ENCODE measurements at regions not wholly inside any gene's neighbourhood (a gene's known extent, or its start where the extent isn't known, plus 50 kb on each side); places are given as distances from the start of the nearest gene placed in this dataset.
"Not testable (repeated sequence)": the region's sequence is repeated elsewhere in the genome, so short reads cannot be mapped to it uniquely, and the experiment has no call there.

DNA sequence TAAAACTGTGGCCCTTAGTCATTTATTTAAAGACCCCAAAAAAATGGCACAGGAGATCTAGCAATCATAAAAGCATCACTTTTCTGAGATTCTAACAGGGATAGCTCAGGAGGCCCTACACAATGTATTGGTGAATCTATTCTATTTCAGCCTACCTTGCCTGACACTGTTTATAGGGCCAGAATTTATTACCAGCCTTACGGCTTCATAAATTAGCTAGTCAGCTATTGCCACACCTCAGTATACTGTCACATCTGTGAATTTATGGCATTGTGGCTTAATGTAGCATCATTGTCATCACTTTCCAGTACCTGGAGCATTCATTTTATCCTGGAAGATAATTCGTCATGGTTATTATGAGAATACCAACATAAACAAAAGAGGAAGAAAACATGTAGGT, 121.2 kb upstream of the ERG start:
- no peak for DNase-seq

DNA sequence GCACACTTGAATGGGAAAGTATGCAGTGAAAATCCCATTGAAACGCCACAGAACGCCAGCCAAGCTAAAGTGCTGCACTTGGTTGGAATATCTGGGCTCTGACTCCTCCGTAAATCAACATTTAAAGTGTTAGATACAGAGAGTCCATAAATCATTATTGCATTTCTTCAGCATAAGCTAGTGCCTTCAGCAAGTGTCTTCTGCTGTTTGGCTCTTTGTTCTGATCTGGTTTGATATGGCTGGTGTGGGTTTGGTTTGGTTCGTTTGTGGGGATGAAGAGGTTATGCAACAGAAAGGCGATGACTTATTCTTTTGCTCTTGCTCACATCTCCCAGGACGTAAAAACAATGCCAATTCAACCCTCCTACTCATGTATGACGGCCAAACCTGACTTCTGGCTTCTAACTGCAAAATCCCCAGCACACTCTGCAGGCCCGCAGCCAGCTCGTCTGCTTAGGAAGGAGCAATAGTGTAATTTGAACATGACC, 121.8 kb upstream of the ERG start:
- DNase-seq, result peak; percentile 24

DNA sequence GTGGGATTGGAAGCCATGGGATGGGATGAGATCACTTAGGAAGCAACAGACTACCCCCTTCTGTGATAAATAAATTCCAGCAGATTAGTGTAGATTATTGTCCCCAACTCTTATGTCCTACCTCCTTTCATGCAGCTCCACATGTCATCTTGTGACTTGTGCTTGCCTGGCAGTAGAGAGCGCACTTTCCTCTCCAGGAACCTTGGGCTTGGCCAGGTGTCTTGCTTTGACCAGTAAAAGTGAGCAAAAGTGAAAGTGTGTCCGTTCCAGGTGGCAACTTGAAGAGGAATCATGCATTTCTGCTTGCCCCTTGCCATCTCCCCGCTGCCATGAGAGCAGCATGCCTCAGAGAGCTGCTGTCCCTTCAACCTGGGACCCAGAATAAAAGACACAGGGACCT, 122.9 kb upstream of the ERG start:
- no peak for DNase-seq

DNA sequence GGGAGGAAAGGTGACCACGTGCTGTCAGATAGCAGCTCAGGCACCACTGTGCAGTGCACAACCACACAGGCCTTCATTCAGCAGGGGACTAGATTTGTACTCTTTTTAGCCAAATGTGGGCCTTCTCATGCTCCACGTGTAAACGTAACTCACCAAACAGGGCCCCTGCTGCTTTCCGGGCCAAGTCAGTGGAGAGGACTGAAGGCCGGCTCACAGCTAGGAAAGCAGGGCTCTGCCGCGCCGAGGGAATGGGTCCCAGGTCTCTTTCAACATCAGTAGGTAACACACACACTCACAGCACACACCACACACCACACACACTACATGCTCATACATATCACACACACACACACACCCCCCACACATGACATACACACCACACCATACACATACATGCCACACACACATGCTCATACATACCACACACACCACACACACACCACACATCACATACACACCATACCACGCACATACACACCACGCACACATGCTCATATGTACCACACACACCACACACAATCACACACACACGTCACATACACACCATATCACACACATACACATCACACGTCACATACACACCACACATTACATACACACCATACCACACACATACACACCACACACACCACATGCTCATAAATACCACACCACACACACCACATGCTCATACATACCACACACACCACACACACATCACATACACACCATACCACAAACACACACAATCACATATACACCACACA, 124.0 kb upstream of the ERG start:
- no peak for DNase-seq

DNA sequence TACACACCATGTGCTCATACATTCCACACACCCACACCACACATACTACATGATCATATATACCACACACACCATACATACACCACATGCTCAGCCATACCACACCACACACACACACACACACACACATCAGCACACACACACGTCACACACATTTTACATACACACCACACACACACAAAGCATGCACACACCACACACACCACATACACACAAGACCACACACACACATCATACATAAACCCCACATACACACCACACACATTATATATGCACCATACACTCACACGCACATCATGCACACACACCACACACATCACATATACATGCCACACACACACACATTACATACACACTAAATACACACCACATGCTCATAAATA, 124.5 kb upstream of the ERG start:
- DNase-seq, result no peak

DNA sequence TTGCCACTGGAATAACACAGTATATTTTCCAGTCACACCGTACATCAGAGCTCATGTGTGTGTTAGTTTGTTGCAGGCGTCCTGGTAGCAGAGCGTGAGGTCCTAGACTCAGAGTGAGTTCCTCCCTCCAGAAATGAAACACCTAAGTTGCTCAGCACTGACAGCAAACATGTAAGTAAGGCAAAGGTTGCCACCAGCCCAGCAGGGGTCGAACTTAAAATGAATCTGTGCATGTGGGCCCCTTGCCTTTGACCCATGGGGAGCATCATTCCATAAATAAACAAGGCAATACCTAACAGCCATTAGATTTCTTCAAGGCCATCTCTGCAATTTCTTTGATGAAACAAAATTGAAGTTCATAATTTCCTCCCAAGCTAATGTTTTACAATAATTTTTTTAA, 125.3 kb upstream of the ERG start:
- DNase-seq, result no peak

DNA sequence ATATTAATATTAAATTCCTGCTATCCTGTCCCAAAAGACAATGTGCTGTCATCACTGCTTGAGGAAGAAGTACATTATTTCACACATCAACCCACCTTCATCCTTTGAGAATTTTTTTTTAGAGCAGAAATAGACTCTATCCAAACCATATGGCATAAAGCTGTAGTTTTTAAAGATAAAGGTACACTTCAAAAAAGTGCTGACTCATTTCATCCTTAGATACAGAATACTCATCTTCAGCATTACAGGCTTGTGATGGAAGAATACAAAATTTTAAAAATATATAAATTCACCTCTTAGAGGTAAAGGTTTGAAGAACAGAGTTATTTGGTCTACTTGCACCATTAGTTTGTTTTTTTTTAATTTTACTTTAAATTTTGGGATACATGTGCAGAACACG, 126.7 kb upstream of the ERG start:
- DNase-seq, result peak; percentile 27

DNA sequence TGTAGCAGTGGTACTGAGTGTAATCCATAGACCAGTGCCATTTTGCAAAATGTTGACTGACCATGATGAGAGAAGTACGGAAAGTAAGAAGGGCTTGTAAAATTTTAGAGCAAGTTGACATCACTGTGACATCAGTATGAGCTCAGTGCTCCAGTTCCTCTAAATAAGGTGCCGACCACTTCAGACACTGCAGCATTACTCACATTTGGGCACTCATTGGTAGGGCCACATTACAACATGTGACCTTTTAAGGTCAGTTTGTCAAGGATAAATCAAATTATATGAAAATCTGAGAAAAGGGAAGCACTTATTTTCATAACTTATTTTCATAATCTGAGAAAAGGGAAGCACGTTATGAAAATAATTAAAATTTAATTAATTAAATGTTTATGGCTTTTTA, 128.0 kb upstream of the ERG start:
- DNase-seq, result no peak

DNA sequence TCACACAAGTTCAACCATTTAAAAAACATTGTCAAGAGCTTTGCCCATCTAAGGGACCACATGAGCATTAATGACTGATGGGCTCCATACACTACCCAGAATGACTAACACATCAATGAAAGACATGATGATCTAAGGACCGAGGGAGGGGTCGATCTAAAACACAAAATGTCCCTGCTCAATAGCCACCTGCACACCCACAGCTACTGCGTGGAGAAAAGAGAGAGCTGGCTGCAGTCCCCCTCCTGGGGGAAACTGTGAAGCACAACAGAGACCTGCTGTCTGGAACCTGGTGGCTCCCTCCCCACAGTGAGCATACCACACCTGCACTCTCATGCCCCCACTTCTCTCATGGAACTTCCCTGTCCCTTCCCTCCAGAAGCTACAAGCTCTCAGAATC, 130.1 kb upstream of the ERG start:
- no peak for DNase-seq

DNA sequence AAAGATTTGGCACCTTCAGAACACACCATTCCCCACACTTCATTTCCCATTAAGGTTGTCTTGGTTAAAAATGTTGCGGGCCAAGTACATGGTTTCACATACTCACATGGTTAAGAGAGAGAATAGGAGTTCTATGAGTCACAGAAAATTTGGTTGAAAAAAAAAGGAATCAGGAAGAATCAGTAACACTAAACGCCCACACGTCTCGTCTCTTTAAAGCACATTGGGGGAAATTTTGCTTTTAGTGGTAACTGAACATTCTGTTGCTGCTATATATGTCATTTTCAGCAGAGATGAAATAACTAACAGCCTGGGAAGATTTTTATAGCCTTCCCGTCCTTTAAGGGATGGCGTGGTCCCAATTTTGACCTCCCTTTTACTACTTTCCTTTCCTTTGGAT, 132.9 kb upstream of the ERG start:
- no peak for DNase-seq

DNA sequence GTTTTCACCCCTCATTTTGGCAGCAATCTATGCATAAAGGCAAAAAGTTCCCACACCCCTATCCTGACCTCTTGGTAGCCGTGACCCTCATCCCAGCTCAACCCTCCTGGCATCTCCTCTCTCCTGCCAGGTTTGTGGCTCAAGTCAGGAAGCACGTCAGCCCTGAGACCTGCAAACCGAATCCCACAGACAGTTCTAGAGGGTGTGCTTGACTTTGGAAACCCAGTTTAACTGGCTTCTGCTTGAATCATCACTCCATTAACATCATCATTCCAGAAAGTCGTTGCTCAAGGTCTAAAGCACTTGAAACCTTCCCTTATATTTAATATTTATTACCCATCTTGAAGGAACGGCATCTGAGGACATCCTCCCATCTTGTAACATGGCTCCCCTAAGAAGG, 133.4 kb upstream of the ERG start:
- no peak for DNase-seq

DNA sequence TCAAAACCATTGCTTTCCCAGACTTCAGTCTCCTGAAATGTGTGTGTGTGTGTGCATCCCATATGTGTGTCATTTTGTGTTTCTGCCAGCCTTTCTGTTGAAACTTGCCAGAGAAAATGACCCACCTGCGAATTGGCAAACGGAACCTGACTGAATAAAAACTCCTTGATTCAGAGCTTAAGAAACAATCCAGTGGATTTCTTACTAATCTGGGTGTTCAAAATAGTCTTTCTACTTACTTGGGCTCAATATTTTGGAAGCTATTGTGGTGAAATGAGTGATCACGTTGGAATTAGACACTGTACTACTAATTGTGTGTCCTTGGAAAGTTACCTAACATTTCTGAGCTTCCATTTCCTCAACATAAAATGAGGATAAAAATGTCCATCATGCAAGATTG, 138.9 kb upstream of the ERG start:
- no peak for DNase-seq

DNA sequence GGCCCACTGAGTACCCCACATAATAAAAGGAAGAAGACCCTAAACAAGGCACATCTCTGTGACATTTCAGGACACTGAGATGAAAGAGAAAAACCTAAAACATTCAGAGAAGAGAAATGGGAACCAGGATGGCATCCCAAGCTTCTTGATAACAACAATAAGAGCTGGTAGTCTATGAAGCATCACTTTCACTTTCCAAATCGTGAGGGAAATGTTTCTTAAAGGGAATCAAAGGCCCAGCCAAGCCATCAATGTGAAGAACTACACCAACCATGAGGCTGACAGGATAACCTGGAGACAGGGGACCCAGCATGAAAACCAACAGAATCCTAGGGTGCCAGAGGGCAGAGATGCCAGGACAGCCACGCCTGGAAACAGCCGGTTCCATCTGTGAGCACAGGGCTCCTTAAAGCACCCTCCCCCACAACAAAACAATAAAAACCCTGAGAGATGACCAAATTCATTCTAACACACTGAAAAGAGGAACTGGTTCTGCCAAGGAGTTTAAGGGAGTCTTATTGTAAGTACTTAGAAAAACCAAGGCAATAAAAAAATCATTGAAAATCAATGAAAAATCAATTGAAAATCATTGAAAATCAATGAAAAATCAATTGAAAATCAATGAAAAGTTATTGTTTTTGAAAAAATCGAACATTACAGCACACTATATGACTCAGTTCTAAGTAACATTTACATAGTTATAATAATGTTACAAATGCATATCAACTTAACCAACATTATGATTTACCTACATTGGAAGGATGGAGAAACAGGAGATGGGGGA, 141.5 kb upstream of the ERG start:
- peak; percentile 47 for DNase-seq

DNA sequence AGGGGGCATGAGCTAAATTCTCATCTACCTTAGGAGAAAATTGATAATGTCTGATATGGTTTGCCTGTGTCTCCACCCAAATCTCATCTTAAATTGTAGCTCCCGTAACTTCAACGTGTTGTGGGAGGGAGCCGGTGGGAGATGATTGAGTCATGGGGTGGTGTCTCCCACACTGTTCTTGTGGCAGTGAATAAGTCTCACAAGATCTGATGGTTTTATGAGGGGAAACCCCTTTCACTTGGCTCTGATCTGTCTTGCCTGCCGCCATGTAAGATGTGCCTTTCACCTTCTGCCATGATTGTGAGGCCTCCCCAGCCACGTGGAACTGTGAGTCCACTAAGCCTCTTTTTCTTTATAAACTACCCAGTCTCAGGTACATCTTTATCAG, 142.1 kb upstream of the ERG start:
- not testable (repeated sequence) for DNase-seq

DNA sequence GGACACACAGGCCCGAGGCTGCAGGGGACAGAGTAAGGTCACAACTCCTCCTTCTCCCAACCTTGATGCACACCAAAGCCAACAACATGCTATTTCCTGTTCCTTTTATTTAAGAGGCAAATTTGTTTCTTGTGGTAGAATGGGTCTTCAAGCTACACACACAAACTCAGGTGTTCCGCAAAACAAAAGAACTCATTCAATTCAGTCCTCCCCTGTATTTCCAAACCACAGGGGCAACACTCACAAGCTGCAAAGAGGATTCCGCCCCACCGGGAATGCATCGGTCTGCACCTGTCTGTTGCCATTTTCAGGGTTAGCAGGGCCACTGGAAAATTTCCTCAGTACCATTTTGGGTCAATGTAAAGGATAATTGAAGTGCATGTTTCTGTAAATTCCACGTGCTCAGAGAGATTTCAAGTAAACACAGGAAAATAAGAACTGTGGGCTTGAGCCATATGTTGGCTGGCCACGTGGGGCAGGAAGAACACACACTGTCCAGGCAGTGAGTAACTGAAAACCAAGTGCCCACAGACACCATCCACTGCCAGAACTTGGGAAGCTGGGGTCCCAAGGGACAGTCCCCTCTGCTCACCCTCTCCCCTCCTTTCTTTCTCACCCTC, 145.2 kb upstream of the ERG start:
- DNase-seq, result no peak

DNA sequence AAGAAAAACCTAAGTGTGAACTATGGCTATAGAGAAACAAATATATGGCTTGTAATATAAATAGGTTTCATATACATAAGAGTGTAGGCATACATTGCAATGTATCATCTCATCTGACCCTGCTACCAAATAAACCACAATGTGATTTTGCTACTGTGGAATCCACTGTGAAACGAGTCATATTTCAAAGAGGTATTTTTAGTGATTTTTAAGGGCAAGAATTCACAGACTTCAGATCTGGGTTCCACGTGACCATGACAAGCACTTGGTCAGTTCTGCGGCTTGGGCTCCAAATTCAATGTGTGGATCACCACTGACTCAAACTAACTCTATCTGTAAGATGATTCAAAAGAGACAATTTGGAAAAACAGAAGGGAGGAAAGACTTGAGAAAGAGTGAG, 147.0 kb upstream of the ERG start:
- no peak for DNase-seq

DNA sequence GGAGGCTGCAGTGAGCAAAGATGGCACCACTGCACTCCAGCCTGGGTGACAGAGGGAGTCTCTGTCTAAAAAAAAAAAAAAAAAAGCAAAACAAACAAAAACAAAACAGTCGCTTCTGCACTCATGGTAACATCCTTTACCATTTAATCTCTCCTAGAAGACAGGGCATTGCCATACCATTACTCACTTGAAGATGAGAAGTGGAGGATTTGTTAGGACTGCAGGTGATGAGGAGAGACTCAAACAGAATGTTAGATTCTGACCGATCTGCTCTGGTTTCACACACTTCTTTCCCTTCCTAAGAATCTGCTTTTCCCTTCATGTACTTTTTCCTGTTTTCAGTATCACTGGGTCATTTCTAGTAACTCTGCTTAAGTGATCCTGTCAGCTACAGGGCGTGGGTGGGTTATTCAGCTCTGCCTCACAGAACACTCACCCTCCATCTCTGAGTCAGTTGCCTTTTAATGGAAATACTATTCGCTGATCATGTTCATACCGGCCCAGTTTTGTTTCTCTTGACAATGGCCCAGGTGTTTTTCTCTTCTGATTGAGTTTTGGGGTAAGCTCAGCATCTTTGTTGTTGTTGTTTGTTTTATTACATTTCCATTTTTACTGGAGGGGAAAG, 148.0 kb upstream of the ERG start:
- no peak for DNase-seq

DNA sequence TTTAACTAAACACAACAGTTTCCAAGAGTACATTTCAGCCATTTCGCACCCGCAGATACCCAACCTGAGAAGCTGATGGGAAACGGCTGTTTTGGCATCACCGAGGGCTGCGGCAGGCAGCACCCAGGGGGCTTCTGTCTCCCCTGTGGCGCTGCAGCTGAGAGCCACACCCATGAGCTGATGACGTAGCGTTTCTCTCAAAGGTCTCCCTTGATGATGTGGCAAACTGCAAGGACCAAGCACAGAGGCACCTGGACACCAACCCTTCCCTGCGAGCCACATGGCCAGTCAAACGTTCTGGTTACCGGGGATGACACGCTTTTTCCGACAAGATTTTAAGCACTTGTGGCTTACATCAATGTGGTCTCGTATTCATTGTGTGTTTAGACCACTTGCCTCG, 150.8 kb upstream of the ERG start:
- no peak for DNase-seq

DNA sequence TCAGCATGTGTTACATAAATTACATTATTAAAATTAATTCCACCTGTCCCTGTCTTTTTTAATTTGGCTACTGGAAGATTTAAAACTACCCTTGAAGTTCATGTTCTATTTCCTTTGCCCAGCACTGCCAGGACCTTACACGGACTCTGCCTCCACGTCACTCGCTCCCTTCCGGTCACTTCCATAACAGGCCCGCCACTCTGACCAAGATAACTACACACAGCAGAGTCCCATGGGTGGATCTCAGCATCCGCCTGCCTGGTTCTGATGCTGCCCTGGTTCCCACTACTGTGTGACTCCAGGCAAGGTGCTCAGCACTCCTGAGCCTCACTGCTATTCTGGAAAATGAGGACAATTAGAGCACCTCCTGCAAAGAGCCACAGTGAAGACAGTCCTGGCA, 153.3 kb upstream of the ERG start:
- no peak for DNase-seq

DNA sequence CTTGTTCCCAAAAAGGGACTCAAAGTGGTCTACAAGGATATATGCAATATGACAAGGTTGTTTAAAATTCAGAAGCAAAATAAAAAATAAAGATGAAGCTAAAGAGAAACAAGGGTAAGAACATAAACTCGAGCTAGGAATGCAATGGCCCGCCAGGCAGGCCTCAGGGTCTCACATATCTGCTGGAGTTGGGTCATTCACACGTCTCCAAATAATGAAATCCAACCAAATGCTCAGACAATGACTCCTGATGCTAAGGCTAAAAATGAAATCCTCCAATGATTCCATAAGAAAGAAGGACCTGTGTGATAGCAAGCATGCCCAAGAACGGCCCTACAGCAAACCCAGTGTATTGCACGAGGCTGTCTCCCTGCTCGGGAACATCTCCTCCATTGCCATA, 153.3 kb upstream of the ETS2 start:
- DNase-seq, result no peak

DNA sequence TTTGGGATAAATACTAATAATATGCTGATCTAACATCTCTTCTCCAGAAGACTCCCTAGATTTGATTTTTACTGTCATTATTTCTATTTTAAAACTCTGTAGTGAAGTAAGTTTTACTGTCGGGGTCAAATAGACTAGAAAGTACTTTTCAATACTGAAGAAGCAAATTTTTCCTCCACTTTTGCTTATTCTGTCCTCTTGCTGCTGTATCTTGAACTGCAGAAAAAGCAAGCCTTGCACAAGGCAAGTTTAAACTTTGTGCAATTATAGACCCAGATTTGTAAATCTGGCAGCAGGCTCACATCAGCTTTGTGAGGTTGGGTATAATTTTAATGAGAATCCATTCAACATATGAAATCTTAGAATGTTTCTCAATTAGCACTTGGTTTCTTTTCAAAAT, 151.1 kb upstream of the ETS2 start:
- no peak for DNase-seq

DNA sequence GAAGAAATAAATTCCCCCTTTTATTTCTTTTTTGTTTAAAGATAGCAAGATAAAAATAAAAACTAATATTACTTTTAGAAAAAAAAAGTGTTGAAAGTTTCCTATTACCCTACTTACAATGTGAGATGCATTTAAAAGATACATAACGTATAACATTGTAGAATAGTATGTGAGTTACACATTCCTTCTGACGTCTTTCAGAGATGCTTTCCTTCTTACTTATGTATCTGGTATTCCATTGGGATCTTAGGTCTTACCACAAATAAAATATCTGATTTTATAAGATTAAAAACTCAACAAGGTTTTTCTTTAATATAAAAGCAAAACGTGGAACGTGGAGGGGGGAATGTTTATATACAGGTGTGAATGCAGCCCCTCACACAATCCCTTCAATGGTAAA, 147.2 kb upstream of the ETS2 start:
- DNase-seq, result no peak

DNA sequence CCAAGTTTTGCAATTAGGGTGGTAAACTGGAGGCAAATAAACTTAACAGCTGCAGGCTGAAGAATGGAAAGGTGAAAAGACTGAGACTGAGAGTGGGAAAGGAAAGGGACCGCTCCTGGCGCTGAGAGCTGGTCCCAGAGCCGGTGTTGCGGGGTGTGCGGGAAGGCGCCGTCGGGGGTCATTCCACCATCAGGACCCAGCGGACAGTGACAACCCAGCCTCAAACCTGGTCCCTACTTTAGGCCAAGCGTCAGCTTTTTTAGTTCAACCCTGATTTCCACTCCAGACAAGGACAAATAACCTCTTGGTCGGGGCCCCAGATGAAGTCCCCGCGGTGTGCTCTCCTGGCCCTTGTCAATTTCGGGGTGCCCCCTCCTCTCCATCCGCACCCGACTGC, 145.8 kb upstream of the ETS2 start:
- DNase-seq, result no peak

All from hematopoietic multipotent progenitor cell treated with erythropoietin and hydrocortisone succinate and interleukin-3 and kit ligand, for 6 days (in vitro differentiated cells).